ENCODE measurements at regions not wholly inside any gene's neighbourhood (a gene's known extent, or its start where the extent isn't known, plus 50 kb on each side); places are given as distances from the start of the nearest gene placed in this dataset.

- TF ChIP-seq ZNF197 (CRISPR knock-in tag; IDR thresholded peaks at IDR 0.05; ENCODE audit: low read depth) = no peak
Measured at GRCh38 chr13:48827709-48828108, 148.0 kb upstream of the FNDC3A start (continued).

DNA sequence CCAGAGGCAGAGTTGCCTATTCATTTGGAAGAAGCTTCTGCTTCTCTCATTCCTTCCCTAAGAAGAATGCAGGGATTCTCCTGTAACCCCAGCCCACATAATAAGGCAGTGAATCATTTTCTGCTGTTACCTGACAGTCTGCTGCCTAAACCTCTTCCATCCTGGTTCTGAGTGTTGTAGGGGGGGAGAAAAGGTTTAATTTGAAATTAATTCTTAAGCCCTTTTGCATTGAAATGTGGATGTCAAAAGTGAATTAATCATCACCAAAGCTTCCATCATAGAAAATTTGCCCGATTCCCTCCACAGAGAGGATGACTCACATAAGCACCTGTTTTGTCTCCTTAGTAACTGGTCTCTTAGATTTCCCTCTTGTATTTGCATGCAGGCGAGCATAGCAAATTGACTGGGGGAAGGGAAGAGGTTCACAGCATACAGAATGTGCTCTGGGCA, 146.7 kb upstream of the FNDC3A start:
- Histone ChIP-seq H3K4me2 (ENCODE audit: insufficient read depth, low read length) (no peak overlapping the region), H3K79me2 (ENCODE audit: control insufficient read depth, insufficient read depth, low read length) (no peaks in the 10 kb centered on the region), H3K9me1 (ENCODE audit: control insufficient read depth, insufficient read depth, low read length) (no peaks in the 10 kb centered on the region), H3K9me3 (replicated peaks; ENCODE audit: control insufficient read depth, insufficient read depth, low read depth, low read length) (no peaks in the 10 kb centered on the region), H3K36me3 (ENCODE audit: control insufficient read depth, insufficient read depth, low read length) (no peaks in the 10 kb centered on the region), H2AFZ (ENCODE audit: low read depth, low read length) (no peak overlapping the region), H3K4me1 (replicated peaks in 1 of 2; ENCODE audit: control insufficient read depth in 2 of 2, insufficient read depth in 2 of 2, low read length in 2 of 2) (no peaks in the 10 kb centered on the region), H3K9ac (ENCODE audit: insufficient read depth in 1 of 2, low read depth in 2 of 2, low read length in 2 of 2) (no peak overlapping the region), H3K27me3 (ENCODE audit: control insufficient read depth in 2 of 2, insufficient read depth in 2 of 2, low read length in 2 of 2) (no peaks in the 10 kb centered on the region), H4K20me1 (replicated peaks; ENCODE audit: control insufficient read depth, insufficient read depth, low read length) (no peaks in the 10 kb centered on the region), H3K27ac (ENCODE audit: extremely low read depth, low read depth, low read length) (no peak overlapping the region), H3K4me3 (no peak overlapping the region)
- intact Hi-C loops (cut with micrococcal nuclease) = no loop called here
- DNase-seq (ENCODE audit: extremely low read depth in 1 of 4, low spot score in 3 of 4) (no peak), ATAC-seq (no peak), FAIRE-seq (no peak)
- POLR2A ChIA-PET = no interaction called here
- WGBS (ENCODE audit: insufficient coverage, low coverage, missing lambda C conversion rate) = 6% methylated on average over 2 of the region's 2 CpGs
- in situ Hi-C loops (cut with MboI) = no loop called here
- CTCF ChIA-PET (ENCODE audit: low intra/inter-chr PET ratio) = no interaction called here
- BruUV-seq (replicated peaks) = no TSS peak
- no peak for TF ChIP-seq MAZ (CRISPR knock-in tag; conservative IDR thresholded peaks at IDR 0.05 in 1 of 2, IDR thresholded peaks at IDR 0.05 in 1 of 2)
- no peak for TF ChIP-seq FOXP4 (CRISPR knock-in tag; IDR thresholded peaks at IDR 0.05; ENCODE audit: borderline replicate concordance)
- no peak for TF ChIP-seq ZNF780A (CRISPR knock-in tag; IDR thresholded peaks at IDR 0.05)
- no peak for TF ChIP-seq TFAM (CRISPR knock-in tag; conservative IDR thresholded peaks at IDR 0.05)
- TF ChIP-seq, protein P1, sequence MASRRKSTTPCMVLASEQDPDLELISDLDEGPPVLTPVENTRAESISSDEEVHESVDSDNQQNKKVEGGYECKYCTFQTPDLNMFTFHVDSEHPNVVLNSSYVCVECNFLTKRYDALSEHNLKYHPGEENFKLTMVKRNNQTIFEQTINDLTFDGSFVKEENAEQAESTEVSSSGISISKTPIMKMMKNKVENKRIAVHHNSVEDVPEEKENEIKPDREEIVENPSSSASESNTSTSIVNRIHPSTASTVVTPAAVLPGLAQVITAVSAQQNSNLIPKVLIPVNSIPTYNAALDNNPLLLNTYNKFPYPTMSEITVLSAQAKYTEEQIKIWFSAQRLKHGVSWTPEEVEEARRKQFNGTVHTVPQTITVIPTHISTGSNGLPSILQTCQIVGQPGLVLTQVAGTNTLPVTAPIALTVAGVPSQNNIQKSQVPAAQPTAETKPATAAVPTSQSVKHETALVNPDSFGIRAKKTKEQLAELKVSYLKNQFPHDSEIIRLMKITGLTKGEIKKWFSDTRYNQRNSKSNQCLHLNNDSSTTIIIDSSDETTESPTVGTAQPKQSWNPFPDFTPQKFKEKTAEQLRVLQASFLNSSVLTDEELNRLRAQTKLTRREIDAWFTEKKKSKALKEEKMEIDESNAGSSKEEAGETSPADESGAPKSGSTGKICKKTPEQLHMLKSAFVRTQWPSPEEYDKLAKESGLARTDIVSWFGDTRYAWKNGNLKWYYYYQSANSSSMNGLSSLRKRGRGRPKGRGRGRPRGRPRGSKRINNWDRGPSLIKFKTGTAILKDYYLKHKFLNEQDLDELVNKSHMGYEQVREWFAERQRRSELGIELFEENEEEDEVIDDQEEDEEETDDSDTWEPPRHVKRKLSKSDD (conservative IDR thresholded peaks at IDR 0.05; ENCODE audit: low read length) = no peak
- TF ChIP-seq RBM25 (IDR thresholded peaks at IDR 0.05; ENCODE audit: low read depth, low read length, severe bottlenecking) = no peak
- no peak for TF ChIP-seq PRDM10 (IDR thresholded peaks at IDR 0.05; ENCODE audit: partially characterized antibody)

Measured in K562 (cell line).